ELF-1 (cell line): ENCODE measurements at regions not wholly inside any gene's neighbourhood (a gene's known extent, or its start where the extent isn't known, plus 50 kb on each side); places are given as distances from the start of the nearest gene placed in this dataset.
"Not testable (repeated sequence)": the region's sequence is repeated elsewhere in the genome, so short reads cannot be mapped to it uniquely, and the experiment has no call there.

Experiments used
- DNase-seq: peaks from one replicate; pipeline ENCODE4 v3.0.0-alpha.2; 2016; ENCODE audit warnings: low read depth, low spot score

DNA sequence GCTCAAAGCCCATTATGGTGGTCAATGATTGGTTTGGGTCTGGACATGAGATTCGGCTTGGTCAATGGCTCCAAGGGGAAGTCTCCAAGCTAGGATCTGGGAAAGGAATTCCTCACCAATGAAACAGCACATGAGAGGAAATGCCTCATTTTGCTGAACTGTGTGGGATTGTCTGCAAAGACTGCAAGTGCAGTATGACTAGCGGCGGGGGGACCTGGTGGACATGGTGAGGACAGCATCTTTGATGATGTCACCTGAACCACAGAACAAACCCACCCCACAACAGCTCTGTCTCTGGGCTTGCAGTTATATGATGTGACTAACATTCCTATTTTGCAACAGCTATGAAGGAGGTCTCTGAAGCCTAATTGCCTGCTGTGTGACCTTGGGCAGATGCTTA is 50.6 kb upstream of the NKD1 start:
- DNase-seq, result no peak

DNA sequence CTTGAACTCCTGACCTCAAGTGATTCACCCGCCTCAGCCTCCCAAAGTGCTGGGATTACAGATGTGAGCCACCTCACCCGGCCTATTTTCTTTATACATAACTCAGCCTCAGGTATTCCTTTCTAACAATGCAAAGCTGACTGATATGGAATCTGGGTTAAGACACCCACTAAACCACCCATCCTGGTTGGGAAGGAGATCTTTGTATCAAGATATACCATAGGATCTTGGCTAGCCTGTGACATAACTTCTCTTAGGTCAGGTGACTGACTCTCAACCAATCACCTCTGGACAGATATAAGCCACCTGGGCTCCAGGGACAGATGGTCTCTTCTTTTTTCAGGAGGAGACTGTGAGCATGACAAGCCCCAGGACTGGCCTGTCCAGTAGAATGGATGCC is 51.2 kb upstream of the NKD1 start:
- no peak for DNase-seq

GRCh38 chr16:50495673-50496072 is 52.5 kb upstream of the NKD1 start:
- no peak for DNase-seq

GRCh38 chr16:50494501-50495491 is 53.4 kb upstream of the NKD1 start:
- DNase-seq, result no peak

GRCh38 chr16:50491516-50491915 is 56.7 kb upstream of the NKD1 start:
- no peak for DNase-seq

GRCh38 chr16:50490828-50491227 is 57.4 kb upstream of the NKD1 start:
- no peak for DNase-seq

- no peak for DNase-seq
Observed at GRCh38 chr16:50489182-50489581, 59.0 kb upstream of the NKD1 start.

DNA sequence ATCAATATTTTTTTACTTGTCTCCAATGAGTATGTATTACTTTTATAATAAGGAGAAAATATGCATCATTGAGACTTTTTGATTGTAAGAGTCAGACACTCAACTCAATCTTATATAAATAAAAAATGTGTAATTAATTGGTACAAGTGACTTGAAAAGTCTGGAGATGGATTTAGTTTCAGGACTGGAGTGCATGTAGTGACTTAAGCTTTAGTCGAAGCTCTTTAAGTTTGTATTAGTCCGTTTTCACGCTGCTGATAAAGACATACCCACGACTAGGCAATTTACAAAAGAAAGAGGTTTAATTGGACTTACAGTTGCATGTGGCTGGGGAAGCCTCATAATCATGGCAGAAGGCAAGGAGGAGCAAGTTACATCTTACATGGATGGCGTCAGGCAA is 60.7 kb upstream of the NKD1 start:
- no peak for DNase-seq

DNA sequence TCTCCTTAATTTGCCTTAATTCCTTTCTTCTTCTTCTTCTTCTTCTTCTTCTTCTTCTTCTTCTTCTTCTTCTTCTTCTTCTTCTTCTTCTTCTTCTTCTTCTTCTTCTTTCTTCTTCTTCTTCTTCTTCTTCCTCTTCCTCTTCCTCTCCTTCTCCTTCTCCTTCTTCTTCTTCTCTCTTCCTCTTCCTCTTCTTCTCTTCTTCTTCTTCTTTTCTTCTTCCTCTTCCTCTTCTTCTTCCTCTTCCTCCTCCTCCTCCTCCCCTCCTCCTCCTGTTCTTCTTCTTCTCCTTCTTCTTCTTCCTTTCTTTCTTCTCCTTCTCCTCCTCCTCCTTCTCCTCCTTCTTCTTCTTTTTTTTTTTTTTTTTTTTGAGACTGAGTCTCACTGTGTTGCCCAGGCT is 62.0 kb upstream of the NKD1 start:
- not testable (repeated sequence) for DNase-seq

DNA sequence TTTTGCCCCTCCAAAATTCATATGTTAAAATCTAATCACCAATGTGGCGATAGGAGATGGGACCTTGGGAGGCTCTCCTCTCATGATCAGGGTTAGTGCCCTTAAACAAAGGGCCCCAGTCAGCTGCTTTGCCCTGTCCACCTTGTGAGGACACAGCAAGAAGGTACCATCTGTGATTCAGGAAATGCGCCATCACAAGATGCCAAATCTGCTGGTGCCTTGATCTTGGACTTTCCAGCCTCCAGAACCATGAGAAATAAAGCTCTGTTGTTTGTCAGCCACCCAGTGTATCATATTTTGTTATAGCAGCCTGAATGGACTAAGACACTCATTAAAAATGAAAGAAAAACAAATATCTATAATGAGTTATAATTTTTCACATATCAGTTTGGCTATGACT is 63.0 kb upstream of the NKD1 start:
- no peak for DNase-seq

DNA sequence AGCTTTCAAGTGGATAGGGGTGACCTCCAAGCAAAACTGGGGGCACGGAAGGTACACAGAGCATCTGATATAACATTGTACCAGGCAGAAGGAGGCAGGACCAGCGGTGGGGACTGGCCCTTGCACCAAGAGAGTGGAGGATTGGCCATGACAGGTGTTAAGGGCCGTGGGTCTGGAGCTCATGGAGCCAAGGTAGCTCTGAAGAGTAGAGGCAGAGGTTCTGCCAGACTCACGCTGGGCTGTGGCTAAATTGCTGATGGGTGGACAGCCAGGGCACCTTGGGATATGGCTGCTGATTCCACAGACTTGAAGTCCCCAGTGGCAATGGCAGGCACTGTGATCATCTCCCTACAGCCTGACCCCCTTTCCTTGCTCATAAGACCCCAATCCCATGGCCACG is 65.9 kb upstream of the NKD1 start:
- DNase-seq, result no peak

- DNase-seq, result no peak
Observed at GRCh38 chr16:50480206-50480605, 68.0 kb upstream of the NKD1 start.

GRCh38 chr16:50479771-50480170 is 68.4 kb upstream of the NKD1 start:
- DNase-seq, result no peak

DNA sequence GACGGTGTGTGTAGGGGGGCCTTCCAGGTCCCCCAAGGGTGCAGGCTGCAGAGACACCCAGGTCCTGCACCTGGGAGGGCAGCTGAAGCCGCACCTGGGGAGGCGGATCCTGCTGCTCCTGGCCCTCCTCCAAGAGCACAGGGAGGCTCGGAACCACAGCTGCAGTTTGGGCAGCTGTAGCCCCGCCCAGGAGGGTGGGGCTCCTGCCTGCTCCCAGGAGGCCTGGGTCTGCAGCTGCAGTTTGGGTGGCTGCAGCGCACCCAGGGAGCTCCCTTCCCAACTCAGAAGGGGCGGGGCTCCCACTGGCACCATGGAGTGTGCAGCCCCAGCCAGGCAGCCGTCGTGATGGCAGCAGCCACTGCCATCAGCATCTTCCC is 69.4 kb upstream of the NKD1 start:
- no peak for DNase-seq

DNA sequence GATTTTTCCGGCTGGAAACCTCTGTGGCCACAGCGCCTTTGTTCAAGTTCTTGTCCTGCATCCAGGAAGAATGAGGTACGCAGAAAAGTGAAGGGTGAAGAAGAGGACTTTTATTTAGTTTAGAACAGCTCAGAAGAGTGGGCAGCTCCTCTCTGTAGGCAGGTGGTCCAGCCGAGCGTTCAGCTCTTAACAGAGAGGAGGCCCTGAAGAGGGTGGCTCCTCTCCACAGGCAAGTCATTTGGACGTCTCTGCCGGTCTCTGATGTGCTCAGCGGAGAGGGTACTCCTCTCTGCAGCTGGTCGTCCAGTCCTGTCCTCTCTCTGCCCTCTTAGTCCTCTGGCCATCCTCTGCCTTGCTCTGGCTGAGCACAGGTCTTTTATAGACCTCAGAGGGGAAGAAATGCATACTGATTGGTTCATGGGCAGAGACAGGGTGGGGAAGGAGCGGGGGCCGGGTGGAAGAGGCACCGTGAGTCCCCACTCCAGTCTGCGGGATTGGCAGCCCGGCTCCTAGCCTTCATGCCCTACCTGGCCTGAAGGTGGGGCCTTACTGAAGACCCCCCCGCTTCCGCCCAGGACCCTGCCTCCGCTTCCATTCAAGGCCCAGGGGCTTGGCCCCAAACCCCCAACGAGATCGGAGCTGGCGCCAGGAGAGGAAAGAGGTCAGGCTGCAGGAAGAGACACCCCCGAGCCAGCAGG is 70.0 kb upstream of the NKD1 start:
- DNase-seq, result no peak

DNA sequence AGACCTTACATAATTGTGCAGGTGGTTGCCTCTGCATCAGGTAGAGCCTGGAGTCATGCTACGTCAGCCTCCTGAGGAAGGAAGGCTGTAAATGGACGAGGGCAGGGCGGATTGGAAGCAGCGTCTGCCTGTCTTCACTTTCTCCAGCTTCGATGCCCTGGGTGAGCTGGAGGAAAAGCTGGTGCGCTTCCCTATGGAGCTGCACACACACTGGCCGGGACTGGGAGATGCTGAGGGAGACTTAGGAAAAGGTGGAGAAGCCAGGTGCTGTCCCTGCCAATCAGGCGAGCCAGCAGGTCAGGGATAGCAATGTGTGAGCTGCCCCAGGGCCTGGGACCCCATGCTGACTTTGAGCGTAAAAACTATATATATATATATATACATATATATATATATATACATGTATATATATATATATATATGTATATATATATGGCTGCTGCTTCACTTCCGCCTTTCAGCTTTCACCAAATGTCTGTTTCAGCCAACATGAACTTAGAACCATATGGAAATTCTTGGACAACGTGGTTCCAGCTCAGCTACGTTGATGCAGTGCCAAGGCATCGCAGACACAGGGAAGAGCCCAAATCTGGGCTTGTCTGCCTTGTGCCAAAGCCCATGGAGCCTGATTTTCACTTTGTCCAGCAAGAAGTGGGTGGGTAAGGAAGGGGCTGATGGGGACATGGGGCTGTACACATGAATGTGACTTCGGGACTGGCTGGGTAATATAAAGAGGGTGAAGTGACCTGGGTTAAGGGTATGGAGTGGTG is 71.5 kb upstream of the NKD1 start:
- no peak for DNase-seq

DNA sequence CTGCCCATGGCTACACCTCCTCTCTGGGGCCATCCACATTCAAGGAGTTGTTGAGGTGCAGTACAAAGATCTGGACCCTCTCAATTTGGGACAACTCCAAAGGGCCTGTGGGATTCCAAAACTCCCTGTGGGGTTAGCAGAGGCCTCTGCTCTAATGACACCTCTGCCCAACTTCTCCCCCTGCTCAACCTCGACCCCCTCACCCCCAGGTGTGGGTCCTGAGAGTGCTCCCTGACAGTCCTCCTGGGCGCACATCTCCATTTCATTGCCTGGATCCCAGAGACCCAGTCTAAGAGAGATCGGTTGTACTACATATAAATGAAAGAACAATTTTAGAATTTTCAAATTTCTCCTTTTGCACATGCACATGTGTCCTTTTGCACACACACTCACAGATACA is 73.0 kb upstream of the NKD1 start:
- no peak for DNase-seq

- DNase-seq, result no peak
Observed at GRCh38 chr16:50474138-50474537, 74.1 kb upstream of the NKD1 start.

DNA sequence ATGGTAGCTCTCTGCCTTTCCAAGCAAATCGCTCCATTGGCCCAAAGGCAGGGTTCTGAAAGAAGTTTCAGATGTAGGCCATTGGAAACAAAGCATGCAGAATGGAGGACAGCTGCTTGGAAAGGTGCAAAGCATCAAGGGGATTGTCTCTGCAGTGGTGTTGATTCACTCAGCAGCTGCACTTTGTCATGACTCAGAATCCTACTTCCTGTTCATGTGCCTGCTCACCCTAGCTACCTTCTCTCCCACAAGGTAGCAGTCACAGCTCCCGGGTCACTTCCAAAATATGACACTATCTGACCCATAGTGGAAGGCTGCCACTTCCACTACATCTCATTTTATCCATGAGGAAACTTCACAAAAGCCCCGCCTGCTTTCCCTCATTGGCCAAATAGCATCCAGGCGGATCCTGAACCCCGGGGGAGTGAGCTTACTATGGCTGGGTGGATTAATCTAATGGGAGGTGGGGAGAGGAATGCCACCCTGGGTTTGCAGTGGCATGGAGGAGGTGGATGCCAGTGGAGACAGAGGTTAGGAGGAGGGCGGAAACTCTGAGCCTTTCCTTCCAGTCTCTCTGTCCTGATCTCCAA is 74.7 kb upstream of the NKD1 start:
- DNase-seq, result no peak

- DNase-seq, result no peak
Observed at GRCh38 chr16:50472472-50472871, 75.7 kb upstream of the NKD1 start.

- no peak for DNase-seq
Observed at GRCh38 chr16:50470687-50471086, 77.5 kb upstream of the NKD1 start.
